ENCODE measurements at regions not wholly inside any gene's neighbourhood (a gene's known extent, or its start where the extent isn't known, plus 50 kb on each side); places are given as distances from the start of the nearest gene placed in this dataset.

- ATAC-seq (replicated peaks) (no peak), DNase-seq (no peak)
- Mint-ChIP-seq H3K4me3 (no peak overlapping the region), H3K27me3 (peaks cover 8 to 23% of the 10 kb centered on the region in 2 donors), H3K36me3 (no peaks in the 10 kb centered on the region), H3K4me1 (peaks cover 5 to 6% of the 10 kb centered on the region in 2 donors), H3K27ac (no peak overlapping the region), H3K9me3 (peaks cover 0 to 7% of the 10 kb centered on the region in 2 donors)
These were observed 127.4 kb downstream of the CDC42EP3 start for GRCh38 chr2:37543999-37544557.

- DNase-seq (no peak), ATAC-seq (replicated peaks) (no peak)
- no peak overlapping the region for H3K4me3 Mint-ChIP-seq
- peaks cover 8 to 23% of the 10 kb centered on the region in 2 donors for H3K27me3 Mint-ChIP-seq
- H3K4me1 Mint-ChIP-seq: peaks cover 8 to 9% of the 10 kb centered on the region in 2 donors
- H3K27ac Mint-ChIP-seq: no peak overlapping the region
- no peaks in the 10 kb centered on the region for H3K36me3 Mint-ChIP-seq
- peaks cover 0 to 5% of the 10 kb centered on the region in 2 donors for H3K9me3 Mint-ChIP-seq
These were observed 126.8 kb downstream of the CDC42EP3 start for GRCh38 chr2:37544591-37545031.

DNA sequence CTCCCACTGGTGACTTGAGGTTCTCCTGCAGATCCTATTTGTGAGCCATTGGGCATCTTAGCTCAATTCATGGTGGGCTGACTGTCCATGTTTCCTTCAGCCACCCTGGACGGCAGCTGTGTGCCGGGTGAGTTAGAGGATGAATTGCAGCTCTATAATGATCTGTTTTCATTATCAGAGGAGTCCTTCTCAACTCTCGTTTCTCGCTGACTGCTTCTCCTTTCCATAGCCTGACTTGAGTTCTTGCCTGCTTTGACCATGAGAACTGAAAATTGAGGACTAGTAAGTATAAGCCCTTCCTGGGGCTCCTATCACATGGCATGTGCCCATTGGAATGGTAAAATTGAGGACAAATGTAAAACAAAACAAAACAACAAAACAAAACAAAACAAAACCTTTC, 121.8 kb downstream of the CDC42EP3 start:
- Mint-ChIP-seq H3K27me3 (peaks cover 3 to 29% of the 10 kb centered on the region in 2 donors), H3K27ac (no peak overlapping the region), H3K36me3 (no peaks in the 10 kb centered on the region), H3K9me3 (peaks cover 0 to 5% of the 10 kb centered on the region in 2 donors), H3K4me3 (no peak overlapping the region), H3K4me1 (peaks cover 18% of the 10 kb centered on the region in 2 donors)
- DNase-seq (no peak), ATAC-seq (replicated peaks) (peak; percentile 38 to 46)

DNA sequence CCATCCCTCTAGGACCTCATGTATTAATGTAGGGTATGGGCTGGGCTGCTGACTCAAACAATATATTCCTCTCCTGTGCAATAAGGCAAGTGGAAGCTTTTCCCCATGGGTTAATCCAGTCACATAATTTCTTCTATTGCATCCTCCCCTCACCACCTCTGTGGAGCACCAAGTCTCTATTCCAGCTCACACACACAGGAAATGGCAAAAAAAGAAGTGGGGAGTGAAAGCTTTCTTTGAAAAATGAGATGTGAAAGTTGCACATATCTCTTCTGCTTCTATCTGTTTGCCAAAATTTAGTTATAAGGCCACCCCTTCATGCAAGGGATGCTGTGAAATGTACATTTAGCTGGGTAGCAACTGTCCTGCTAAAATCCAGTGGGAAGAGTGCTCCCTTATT, 121.3 kb downstream of the CDC42EP3 start:
- ATAC-seq (replicated peaks): peak; percentile 34 to 50
- Mint-ChIP-seq H3K36me3 (no peaks in the 10 kb centered on the region), H3K27me3 (peaks cover 3 to 29% of the 10 kb centered on the region in 2 donors), H3K4me1 (peaks cover 14 to 15% of the 10 kb centered on the region in 2 donors), H3K9me3 (peaks cover 0 to 5% of the 10 kb centered on the region in 2 donors), H3K27ac (no peak overlapping the region), H3K4me3 (no peak overlapping the region)
- DNase-seq: no peak

DNA sequence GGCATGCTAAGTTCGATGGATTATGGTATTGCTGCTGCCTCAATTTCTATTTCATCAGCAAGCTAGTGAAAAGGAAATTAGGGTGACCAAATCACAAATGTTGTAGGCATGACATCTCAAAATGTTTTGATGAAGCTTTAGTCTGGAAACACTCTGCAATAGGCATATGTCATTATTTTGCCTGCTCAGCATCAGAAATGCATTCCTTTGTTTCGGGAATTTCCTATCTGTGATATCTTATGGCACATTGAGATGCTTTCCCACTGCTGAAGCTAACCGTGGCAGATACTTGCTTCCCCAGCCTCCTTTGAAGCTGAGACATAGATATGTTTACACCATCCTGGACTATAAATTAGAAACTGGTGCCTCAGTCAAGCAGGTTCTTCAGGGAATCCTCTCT, 119.7 kb downstream of the CDC42EP3 start:
- H3K9me3 Mint-ChIP-seq: peaks cover 0 to 1% of the 10 kb centered on the region in 2 donors
- no peak overlapping the region for H3K27ac Mint-ChIP-seq
- no peaks in the 10 kb centered on the region for H3K36me3 Mint-ChIP-seq
- no peak overlapping the region for H3K4me3 Mint-ChIP-seq
- H3K4me1 Mint-ChIP-seq: peaks cover 12 to 14% of the 10 kb centered on the region in 2 donors
- no peak for DNase-seq
- no peak for ATAC-seq (replicated peaks)
- H3K27me3 Mint-ChIP-seq: peaks cover 3 to 18% of the 10 kb centered on the region in 2 donors

DNA sequence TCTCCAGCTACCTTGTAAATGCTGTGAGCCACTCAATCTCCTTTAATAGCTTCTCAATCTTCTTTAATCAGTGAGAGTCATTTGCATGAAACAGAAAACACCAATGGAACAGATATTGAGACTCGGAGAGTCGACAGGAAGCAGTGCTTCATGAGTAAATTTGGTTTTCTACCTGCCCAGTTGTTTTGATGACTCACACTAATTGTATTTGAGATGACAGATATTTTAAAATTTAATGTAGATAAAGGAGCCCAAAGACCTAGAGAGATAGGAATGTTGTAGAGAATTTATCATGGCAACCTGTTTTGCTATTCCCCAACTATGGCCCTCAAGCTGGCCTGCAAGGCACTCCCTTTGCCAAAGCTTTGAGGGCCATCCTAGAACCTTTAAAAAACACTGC, 119.1 kb downstream of the CDC42EP3 start:
- H3K4me1 Mint-ChIP-seq: peaks cover 12 to 14% of the 10 kb centered on the region in 2 donors
- H3K4me3 Mint-ChIP-seq: no peak overlapping the region
- H3K9me3 Mint-ChIP-seq: peaks cover 0 to 1% of the 10 kb centered on the region in 2 donors
- H3K27ac Mint-ChIP-seq: no peak overlapping the region
- no peaks in the 10 kb centered on the region for H3K36me3 Mint-ChIP-seq
- DNase-seq: no peak
- ATAC-seq (replicated peaks): no peak
- H3K27me3 Mint-ChIP-seq: peaks cover 3 to 15% of the 10 kb centered on the region in 2 donors

- DNase-seq: no peak
- Mint-ChIP-seq H3K9me3 (peaks cover 2% of the 10 kb centered on the region in 2 donors), H3K4me3 (no peak overlapping the region), H3K36me3 (no peaks in the 10 kb centered on the region), H3K4me1 (peaks cover 14 to 17% of the 10 kb centered on the region in 2 donors), H3K27ac (no peak overlapping the region), H3K27me3 (peaks cover 3 to 6% of the 10 kb centered on the region in 2 donors)
- ATAC-seq (replicated peaks): no peak
These were observed 117.9 kb downstream of the CDC42EP3 start for GRCh38 chr2:37553411-37554154.

DNA sequence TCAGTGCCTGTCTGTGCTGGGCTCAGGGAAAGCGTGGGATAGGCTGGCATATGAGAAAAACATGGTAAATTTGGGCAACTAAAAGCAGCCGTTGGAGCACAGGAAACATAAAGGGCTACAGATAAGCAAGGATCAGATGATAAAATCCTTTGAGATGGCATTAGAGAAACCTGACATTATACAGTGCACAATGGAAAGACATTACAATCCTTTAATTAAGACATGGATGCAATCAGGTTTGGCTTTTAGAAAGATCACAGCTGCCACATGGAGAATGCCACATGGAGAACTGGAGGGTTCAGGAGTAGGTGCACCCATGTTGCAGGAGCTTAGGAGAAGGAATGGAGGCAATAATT, 117.3 kb downstream of the CDC42EP3 start:
- ATAC-seq (replicated peaks): no peak
- Mint-ChIP-seq H3K27me3 (peaks cover 3 to 6% of the 10 kb centered on the region in 2 donors), H3K4me3 (no peak overlapping the region), H3K27ac (no peak overlapping the region), H3K36me3 (no peaks in the 10 kb centered on the region), H3K9me3 (peaks cover 3 to 4% of the 10 kb centered on the region in 2 donors), H3K4me1 (peaks cover 16 to 20% of the 10 kb centered on the region in 2 donors)
- DNase-seq: no peak

GRCh38 chr2:37554687-37555086, 116.8 kb downstream of the CDC42EP3 start:
- H3K4me3 Mint-ChIP-seq: no peak overlapping the region
- ATAC-seq (replicated peaks): no peak
- H3K27ac Mint-ChIP-seq: no peak overlapping the region
- peaks cover 3 to 6% of the 10 kb centered on the region in 2 donors for H3K27me3 Mint-ChIP-seq
- H3K36me3 Mint-ChIP-seq: no peaks in the 10 kb centered on the region
- H3K4me1 Mint-ChIP-seq: peaks cover 13 to 16% of the 10 kb centered on the region in 2 donors
- no peak for DNase-seq
- H3K9me3 Mint-ChIP-seq: peaks cover 3 to 4% of the 10 kb centered on the region in 2 donors

DNA sequence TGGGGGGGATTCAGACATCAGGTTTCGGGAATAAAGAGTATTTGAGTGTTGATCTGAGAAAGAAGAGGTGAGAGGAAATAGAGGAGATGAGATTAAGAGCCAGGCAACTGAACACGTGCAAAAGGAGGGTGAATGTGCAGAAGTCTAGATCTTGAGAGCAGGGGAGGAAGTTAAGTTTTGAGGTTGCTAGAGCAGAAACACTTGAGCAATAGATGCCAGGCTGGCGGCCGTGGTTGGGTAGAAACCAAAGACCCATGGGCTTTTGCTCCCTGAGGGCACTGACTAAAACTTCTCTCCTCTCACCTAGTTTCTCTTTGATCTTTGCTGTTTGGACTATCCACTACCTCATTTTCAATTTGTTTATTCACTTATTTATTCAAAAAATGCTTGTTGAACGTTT, 116.0 kb downstream of the CDC42EP3 start:
- Mint-ChIP-seq H3K4me3 (no peak overlapping the region), H3K4me1 (peaks cover 5 to 8% of the 10 kb centered on the region in 2 donors), H3K36me3 (no peaks in the 10 kb centered on the region), H3K27me3 (peaks cover 3 to 6% of the 10 kb centered on the region in 2 donors), H3K27ac (no peak overlapping the region), H3K9me3 (peaks cover 3 to 4% of the 10 kb centered on the region in 2 donors)
- ATAC-seq (replicated peaks) (peak; percentile 96 to 97), DNase-seq (peak; percentile 52)

DNA sequence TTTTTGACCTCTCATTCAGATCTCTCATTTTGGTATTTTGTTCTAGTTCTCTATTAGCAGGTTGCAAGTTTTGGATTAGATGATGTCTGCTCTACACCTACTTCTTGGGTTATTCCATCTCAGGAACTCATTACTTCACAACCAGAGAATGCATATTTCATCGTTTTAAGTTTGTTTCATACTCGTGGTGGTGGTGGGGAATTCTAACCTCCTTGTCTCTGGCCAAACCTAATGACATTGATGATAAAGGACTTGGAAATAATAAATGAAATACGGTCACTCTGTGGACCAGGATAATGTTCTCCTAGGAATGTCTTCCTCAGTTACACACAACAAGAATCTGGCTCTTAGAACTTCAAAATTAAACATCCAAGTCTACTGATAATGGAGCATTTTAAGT, 115.2 kb downstream of the CDC42EP3 start:
- Mint-ChIP-seq H3K9me3 (peaks cover 3 to 4% of the 10 kb centered on the region in 2 donors), H3K4me3 (no peak overlapping the region), H3K4me1 (peaks cover 3 to 6% of the 10 kb centered on the region in 2 donors), H3K27ac (no peak overlapping the region), H3K36me3 (no peaks in the 10 kb centered on the region), H3K27me3 (peaks cover 3 to 6% of the 10 kb centered on the region in 2 donors)
- DNase-seq: no peak
- ATAC-seq (replicated peaks): no peak

GRCh38 chr2:37558623-37559022, 112.8 kb downstream of the CDC42EP3 start:
- no peaks in the 10 kb centered on the region for H3K36me3 Mint-ChIP-seq
- no peak overlapping the region for H3K4me3 Mint-ChIP-seq
- ATAC-seq (replicated peaks) (peak; percentile 57 to 61), DNase-seq (peak; percentile 31)
- H3K27me3 Mint-ChIP-seq: no peaks in the 10 kb centered on the region
- no peak overlapping the region for H3K27ac Mint-ChIP-seq
- peaks cover 3 to 6% of the 10 kb centered on the region in 2 donors for H3K4me1 Mint-ChIP-seq
- peaks cover 3 to 4% of the 10 kb centered on the region in 2 donors for H3K9me3 Mint-ChIP-seq

GRCh38 chr2:37560241-37560848, 111.1 kb downstream of the CDC42EP3 start:
- no peak for ATAC-seq (replicated peaks)
- no peak overlapping the region for H3K4me3 Mint-ChIP-seq
- peak overlapping the region; percentile 31 for H3K27ac Mint-ChIP-seq
- H3K9me3 Mint-ChIP-seq: peaks cover 3 to 4% of the 10 kb centered on the region in 2 donors
- H3K4me1 Mint-ChIP-seq: peaks cover 3 to 6% of the 10 kb centered on the region in 2 donors
- no peaks in the 10 kb centered on the region for H3K27me3 Mint-ChIP-seq
- no peak for DNase-seq
- H3K36me3 Mint-ChIP-seq: no peaks in the 10 kb centered on the region

DNA sequence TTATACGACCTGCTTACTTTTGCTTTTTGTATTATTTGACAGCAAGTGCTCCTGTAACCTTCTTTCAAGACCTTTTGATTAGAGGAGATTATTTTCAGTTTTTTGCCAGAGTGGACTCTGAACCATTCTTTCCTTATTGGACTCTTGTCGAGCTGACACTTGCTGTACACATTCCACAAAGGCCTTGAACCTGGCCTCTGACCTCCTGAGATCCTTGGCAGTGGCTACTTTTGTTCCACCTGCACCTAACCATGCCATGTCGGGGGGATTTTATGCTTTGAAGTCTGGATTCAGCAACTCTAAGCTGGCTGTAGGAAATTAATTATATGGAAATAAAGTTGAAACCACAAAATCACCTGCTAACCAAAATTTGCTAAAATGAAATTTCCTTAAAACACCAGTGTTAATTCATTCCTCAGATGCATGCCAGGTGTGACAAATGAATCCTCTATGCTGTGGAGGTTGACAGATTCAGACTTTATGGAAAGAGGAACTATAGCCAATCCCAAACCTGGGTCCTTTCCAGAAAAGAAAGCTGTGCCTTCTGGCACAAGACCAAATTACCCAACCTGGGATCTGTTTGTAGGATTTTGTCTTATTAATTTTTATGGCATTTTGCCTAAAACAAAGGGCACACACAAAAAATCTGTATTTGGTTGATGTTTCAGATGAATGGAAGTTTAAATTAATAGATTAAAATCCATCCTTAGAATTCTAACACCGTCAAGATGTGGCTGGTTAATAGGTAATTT, 110.4 kb downstream of the CDC42EP3 start:
- Mint-ChIP-seq H3K9me3 (peaks cover 3 to 4% of the 10 kb centered on the region in 2 donors), H3K4me3 (no peak overlapping the region), H3K27me3 (no peaks in the 10 kb centered on the region), H3K4me1 (peaks cover 3 to 6% of the 10 kb centered on the region in 2 donors), H3K36me3 (no peaks in the 10 kb centered on the region), H3K27ac (no peak overlapping the region)
- ATAC-seq (replicated peaks) (no peak), DNase-seq (no peak)

All from stimulated activated naive B cell treated with anti-CD40 and anti-IgM and Interleukin-4, amounts not matched to agents 10 μg/mL and 1 μg/mL and 100 μg/mL, for 72 hours (primary cell).